Stimulated activated CD4-positive, alpha-beta T cell treated with anti-CD3 and anti-CD28 coated beads, TNF-alpha, amount 100 ng/mL, for 24 hours (primary cell): ENCODE measurements at regions not wholly inside any gene's neighbourhood (a gene's known extent, or its start where the extent isn't known, plus 50 kb on each side); places are given as distances from the start of the nearest gene placed in this dataset.
"Not testable (repeated sequence)": the region's sequence is repeated elsewhere in the genome, so short reads cannot be mapped to it uniquely, and the experiment has no call there.

Source experiments
- DNase-seq, 3 experiments: peaks; one replicate each; pipeline ENCODE4 v3.0.0-alpha.2; 2020; ENCODE audit warnings: low read depth in 3 of 3

DNA sequence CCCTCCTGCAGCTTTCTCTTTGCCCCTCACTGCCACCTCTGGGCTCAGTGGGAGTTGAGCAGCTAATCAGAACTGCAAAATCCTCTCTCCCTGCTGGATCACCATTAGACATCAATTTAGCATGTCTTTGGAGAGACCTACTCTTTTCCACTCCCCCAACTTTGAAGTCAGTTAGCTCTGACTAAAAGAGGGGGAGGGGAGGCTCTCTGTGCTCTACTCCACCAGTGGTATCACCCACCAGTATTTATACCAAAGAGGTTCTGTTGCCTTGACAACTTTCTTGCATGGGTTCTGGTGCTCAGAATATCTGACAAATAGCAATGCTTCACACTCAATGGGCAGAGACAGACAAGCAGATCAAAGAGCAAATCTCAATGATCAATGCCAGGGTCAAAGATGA is 146.2 kb upstream of the ROPN1 start:
- DNase-seq: no peak

- DNase-seq: no peak
Observed at GRCh38 chr3:124140746-124141145, 148.8 kb upstream of the ROPN1 start.

DNA sequence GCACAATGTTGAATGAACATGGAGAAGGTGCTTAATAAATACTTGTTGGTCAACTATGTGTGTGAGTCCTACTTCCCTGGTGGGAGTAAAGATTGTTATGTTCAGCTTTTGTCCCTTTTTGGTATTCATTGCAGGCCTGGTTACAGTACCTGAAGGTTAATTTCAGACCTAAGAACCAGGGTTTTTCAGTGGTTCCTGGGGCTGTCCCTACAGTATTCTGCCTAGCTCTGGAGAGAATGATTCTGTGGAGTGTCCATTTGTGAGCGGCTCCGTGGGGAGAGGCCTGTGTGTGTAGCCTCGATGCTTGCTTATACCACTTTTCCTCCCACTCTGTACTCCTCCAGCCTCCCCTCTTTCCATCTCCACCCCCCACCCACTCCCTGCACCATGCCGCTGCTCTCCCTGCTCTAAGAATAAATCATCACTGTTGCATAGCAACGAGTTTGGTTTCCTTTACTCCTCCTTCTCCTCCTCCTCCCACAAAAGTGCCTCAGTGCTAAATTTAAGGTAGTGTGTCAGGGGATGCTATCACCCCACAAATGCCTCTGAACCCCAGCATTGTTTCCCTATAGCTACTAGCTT is 150.6 kb upstream of the ROPN1 start:
- DNase-seq: no peak

- DNase-seq: no peak
Observed at GRCh38 chr3:124143047-124143446, 151.1 kb upstream of the ROPN1 start.

GRCh38 chr3:124144035-124144814 is 152.3 kb upstream of the ROPN1 start:
- DNase-seq: no peak

- DNase-seq: no peak
Observed at GRCh38 chr3:124147429-124147828, 155.5 kb upstream of the ROPN1 start.

- no peak for DNase-seq
Observed at GRCh38 chr3:124147946-124148345, 156.0 kb upstream of the ROPN1 start.

DNA sequence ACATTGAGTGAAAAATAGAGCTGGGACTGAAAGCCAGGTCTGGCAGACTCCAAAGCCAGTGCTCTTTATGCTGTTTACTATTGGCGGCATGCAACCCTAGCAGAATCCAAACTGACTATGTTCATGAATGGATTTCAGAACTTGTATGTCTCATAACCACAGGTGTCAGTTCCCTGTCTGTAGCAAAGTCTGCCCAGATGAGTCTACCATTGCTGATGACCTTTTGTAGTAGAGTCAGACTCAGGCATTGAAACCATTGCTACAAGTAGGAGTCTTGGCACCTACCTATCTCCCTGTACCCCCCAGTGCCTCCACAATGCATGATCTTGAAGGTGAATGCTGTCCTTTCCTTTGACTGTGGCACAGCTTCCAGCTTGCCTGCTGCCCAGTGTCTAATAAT is 157.2 kb upstream of the ROPN1 start:
- DNase-seq: no peak

DNA sequence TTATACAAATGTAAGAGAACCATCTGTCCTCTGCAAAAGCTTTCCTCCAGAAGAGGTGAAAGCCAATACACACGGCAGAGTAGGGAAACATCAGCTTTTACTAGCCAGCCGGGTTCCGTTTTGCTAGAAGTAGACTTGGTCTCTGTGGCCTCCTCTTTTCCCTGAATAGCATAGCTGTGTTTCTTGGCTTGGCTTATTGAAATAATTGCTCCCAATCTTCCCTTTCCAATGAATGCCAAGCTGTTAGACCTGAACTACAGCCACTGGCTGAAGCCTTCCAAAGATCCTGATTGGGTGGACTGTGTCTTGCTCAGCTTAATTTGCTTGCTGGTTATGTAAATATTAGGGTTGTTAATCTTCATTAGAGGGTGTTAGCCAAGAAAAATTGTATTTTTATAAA is 157.8 kb upstream of the ROPN1 start:
- no peak for DNase-seq

DNA sequence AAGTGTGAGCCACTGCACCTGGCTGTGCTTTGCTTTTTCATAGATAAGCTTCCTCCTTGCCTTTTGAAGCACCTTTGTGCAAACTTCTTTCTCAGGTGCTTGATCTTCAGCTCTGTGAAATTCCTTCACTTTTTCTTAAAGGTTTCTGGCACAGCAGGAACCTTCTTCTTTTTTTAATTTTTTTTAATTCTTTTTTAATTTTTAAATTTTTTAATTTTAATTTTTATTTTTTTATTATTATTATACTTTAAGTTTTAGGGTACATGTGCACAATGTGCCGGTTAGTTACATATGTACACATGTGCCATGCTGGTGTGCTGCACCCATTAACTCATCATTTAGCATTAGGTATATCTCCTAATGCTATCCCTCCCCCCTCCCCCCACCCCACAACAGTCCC is 161.0 kb upstream of the ROPN1 start:
- DNase-seq: not testable (repeated sequence)

DNA sequence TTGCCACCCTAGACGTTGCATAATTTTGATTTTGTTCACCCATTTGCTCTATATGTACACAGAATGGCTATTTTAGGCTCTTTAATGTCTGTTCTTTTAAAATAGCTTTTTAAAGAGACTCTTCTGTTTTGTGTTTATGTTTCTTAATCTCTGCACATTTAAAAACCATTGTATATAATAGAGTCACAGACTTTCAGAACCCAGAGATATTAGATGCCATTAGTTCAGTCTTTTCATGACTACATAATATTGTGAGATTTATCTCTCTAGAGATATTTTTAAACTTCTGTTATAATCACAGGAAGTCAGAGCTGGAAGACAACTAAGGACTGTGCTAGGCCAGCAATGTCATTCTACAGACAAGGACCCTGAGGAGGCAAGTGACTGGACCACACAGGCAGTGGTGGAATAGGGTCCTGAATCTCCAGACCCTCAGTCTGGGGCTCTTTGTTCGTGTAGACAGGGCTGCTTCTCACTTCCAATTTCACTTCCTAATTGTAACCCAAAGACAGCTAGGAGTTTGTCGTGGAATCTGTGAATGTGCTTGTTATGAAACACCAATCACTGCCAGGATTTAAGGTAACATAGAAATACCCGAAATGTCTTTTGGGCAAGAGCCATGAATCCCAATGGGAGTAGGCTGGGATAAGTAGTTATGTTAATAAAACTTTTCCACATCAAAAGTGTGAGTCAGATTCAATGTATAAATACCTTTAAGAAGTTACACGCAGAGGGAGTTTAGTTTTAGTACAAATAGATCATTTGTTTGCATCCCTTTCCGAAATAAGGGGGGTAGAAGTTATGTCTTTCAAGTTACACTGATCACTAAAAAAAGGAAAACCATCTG is 165.2 kb upstream of the ROPN1 start:
- no peak for DNase-seq

GRCh38 chr3:124157748-124158147 is 165.8 kb upstream of the ROPN1 start:
- DNase-seq: no peak

DNA sequence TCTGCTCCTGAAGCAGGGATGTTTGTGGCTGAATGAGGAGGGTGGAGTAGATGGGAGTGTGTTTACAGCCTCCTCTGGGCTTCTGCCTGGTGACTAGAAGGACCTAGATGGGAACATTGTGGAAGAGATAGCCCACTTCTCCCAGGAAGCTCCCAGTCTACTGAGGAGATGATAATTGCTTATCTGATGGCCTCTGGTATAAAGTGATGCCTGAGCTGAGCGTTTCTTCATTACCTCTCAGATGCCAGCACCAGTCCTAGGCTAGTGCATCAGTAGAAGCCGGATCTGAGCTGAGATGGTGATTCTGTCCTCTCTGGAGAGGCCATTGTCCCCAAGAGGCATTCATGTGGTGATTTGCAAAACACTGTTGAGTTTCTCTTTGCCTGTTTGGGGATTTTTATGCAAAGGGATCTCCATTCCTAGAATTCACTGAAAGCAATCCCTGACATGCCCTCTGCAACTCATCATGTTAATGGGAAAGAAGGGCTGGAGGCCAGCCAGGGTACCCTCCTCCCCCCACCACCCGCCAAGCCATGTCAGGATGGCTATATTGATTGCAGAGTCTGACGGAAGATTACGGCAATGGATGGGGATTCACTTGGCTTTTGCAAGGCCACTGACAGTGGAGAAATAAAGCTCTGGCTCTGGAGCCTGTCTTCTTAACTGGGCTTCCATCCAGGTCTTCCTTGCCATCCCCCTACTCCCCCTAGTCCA is 166.4 kb upstream of the ROPN1 start:
- no peak for DNase-seq

DNA sequence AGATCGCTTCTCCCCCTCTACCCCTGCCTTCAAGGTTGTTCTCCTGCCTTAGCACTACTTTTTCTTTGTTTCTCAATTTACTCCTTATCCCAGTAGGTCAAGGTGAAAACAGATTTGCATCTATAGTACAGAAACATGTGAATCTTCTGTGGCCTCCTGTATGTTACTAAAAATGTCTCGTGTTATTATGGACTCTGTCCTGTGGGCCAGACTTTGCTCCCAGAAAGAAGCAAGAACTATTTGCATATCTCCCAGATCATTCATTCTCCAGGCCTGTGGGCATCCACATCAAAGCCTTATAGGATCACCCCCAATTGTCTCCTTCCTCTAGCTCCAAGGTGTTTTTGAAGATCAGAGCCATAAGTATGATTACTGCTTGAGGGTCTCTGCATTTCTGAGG is 169.5 kb upstream of the ROPN1 start:
- DNase-seq: no peak

GRCh38 chr3:124163689-124164088 is 171.8 kb upstream of the ROPN1 start:
- DNase-seq: no peak

DNA sequence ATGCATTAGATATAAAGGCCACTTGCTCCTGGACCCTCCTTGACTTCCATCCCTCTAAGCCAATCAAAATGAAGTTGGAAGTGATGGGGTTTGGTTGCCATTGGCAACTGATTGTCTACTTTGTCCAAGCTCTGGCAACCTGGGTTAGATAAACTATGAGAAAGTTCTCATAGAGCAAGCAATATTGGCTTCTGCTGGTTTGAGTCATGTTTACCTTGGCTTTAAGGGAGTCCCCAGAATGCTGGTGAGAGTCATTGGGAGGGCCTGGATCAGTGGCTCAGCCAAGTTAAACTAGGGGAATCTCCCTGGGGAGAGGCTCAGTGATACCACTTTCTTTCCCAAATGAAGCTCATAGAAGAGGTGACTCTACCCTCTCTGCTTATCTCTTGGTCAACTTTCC is 176.3 kb upstream of the ROPN1 start:
- no peak for DNase-seq

DNA sequence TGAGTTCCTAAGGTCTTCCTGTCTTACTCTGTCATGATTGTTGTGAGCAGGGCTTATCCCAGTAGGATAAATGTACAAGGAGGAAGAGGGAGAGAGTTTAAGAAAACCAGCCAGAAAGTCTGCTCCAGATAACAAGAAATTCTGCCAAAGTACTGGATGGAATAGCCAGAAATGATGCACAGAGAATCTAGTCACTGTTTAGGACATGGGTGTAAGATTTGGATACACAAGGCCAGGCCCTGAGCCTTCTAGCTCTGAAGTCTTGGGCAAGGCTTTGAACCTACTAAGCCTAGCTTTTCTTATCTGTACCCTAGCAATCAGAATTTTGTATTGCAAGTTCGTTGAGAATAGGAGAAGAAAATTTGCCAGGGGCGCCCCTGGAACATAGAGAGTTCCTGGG is 180.4 kb upstream of the ROPN1 start:
- DNase-seq: no peak

DNA sequence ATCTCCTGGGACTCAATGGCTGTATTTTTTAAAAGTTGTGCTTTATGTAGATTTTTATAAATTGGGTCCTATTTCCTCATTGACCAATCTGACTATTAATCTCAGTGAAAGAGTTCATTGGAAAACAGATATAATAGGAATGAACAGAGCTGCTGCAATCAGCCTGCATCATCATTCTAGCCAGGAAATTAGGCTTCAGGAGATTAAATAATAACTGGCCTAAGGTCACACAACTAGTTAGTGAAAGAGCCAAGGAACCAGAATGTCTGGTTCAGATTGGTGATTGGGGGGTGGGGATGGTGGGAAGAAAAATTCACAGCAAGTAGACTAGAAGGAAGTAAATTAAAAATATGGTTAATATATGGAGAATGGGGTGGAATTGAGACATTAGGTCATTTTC is 180.9 kb upstream of the ROPN1 start:
- no peak for DNase-seq

DNA sequence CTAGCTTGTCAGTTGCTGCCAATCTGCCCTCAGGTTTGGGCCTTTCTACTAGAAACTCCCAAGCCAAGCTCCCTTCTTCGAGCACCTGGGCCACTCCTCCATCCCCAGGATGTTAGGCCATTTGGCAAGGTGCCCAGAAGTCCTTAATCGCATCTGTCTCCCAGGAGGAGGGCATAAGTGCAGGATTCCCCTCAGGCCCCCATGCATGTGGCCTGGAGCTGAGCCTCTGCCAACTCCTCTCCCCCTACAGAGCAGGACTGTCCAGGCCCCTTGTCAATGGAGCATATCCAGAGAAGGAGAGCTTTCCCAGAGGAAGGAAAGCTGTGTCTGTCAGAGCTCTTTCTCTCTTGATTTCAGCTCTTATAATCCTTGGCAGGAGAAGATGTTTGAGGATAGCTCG is 182.6 kb upstream of the ROPN1 start:
- no peak for DNase-seq

DNA sequence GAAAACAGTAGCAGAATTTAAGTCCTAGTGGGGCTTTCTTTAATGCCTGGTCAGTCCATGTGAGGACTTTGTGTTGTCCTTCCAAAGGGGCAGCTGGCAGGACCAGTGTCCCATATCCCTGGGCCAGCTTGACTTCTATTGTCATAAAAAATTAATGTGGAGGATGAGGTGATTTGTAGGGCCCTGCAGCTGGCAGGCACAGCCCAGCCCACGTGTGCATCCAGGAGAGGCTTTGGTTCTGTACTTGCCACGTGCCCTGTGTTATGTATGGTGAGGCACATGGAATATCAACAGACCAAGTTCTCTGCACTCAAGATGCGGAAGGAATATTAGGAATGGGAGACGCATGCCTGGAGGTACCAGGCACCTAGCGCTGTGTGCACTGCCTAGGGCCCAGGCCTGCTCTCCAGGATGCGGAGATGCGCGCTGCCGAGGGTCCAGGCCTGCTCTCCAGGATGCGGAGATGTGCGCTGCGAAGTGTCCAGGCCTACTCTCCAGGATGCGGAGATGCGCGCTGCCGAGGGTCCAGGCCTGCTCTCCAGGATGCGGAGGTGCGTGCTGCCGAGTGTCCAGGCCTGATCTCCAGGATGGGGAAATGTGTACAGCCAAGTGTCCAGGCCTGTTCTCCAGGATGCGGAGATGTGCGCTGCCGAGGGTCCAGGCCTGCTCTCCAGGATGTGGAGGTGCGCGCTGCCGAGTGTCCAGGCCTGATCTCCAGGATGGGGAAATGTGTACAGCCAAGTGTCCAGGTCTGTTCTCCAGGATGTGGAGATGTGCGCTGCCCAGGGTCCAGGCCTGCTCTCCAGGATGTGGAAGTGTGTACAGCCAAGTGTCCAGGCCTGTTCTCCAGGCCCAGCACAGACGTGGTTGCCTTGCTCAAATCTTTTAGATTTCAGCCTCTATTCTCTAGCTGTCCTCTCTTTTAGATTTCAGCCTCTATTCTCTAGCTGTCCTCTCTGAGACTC is 183.3 kb upstream of the ROPN1 start:
- DNase-seq: no peak

DNA sequence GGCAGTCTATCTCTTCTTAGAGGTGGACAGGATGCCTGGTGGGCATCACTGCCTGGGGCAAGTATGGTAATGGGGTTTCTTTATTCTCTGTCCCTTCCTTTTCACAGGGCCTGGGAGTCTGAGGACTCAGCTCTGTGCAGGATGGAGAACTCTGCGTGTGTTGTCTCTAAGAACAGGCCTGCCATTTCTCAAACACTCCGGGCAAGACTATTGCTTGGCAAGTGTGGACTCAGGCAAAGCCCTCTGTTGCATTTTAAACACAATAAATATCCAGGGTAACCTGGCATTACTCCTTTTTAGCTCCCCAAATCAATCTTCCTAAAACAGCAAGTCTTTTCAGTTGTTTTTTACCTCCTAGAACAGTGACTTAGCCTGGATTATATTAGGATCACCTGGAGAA is 185.1 kb upstream of the ROPN1 start:
- no peak for DNase-seq
